Activated CD4-positive, alpha-beta T cell treated with anti-CD3 and anti-CD28 coated beads, Interleukin-10, Interleukin-2, amounts not matched to agents 100 ng/mL and 50 ng/mL, durations not matched to agents 16 hours and 8 hours (primary cell): ENCODE measurements at regions not wholly inside any gene's neighbourhood (a gene's known extent, or its start where the extent isn't known, plus 50 kb on each side); places are given as distances from the start of the nearest gene placed in this dataset.

ENCODE experiments used
- DNase-seq: peaks from one replicate; pipeline ENCODE4 v3.0.0-alpha.2; 2020

- no peak for DNase-seq
Observed at GRCh38 chr1:163821679-163822078, 499.9 kb downstream of the NUF2 start.

- no peak for DNase-seq
Observed at GRCh38 chr1:163823017-163823416, 501.3 kb downstream of the NUF2 start.

DNA sequence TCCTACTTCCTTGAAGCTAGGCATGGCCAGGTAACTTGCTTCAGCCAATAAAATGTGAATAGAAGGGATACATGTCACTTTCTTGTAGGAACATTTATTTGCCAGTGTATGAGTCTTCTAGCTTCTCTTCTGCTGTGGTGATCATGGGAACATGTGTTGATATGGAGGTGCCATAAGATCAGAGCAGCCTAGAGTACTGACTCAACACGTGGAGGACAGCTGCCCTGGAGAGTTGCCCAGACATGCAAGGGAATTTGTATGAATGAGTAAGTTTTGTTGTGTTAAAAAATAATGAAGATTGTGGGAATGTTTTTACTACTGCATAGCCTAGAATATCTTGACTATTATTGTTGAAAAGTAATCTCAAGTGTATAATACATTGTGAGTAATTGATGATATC, 502.3 kb downstream of the NUF2 start:
- no peak for DNase-seq

DNA sequence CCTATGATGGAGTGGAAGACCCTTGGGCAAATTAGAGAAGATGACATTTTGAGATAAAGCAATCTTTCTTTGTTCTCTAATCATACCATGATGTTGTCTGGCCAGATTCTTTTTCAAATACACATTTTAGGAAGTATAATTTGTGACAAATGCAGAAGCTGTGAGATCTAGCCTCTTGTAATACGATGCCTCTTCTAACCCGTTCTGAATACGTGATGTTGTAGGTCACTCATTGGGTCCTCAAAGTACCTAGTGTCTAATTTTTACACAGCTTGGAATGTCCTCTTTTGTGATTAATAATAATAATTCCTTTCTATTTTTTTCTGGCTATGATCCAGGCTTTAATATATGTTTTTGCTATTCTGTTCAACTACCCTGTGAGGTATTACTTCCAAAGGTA, 502.7 kb downstream of the NUF2 start:
- DNase-seq: no peak

GRCh38 chr1:163826500-163826899, 504.7 kb downstream of the NUF2 start:
- no peak for DNase-seq

DNA sequence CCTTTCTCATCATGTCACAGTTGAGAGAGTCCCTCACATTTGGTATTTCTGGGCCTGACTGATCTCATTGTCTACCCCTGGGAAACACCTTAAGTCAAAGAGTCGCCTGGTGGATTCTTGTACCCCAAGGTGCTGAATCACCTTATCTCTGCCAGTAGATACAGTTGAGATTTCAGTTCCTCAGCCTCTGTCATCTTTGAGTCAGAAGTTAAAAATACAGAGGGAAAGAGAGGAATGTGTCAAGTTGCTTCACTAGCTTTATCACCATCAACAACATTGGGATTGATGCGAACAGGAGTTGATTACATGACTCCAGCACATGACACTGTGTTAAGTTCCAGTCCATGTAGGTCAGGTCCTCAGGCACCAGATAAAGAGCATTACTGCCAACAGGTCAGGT, 513.0 kb downstream of the NUF2 start:
- DNase-seq: no peak

DNA sequence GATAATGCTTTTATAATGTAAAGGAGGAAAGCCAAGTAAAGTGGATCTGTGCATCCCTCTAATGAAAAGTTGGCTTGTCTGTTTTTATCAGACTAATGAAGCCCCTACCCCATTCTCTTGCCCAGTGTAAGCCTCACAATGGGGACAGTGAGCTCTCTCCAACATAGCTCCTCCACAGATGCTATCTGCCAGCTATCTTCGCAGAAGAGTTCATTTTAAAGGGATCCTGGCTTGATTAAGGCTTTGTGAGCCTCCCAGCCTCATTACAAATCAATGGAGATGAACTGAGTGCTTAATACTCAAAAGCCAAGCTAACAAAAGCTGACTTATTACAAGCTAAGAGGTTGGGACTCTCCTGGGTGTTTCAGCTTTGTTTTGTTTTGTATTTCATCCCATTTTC, 514.7 kb downstream of the NUF2 start:
- no peak for DNase-seq

DNA sequence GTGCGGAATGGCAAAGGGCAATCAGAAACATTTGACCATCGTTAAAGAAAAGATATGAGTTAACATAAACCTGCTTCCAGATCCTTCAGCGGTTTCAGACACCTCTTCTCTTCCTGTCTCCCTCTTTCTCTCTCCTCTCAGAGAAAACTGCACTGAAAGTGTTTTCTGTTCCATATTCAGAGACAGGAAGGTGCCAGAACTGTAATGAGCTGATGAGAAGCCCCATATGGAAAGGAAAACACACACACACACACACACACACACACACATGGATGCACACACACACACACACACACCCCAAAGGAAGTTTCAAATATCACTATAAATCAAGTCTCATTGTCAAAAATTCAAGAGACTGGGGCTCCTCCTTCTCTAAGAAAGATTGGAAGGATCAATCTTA, 515.5 kb downstream of the NUF2 start:
- DNase-seq: no peak

DNA sequence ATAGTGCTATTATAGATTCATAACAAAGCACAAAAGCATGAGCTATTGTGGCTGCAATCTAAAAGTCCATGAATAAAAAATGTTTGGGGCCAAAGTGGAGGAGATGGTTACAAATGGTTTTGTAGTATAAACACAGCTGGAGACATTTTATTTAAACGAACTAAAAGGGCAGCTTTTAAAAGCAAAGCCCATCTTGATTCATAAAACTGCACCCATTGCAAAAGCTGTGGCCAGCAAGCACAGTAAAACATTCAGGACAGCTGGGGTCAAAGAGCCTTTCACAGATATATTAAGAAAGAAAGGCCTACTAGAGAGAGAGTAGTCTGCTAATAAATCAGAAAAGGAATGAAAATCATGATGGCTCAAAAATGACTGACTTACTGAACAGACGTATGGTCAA, 520.8 kb downstream of the NUF2 start:
- DNase-seq: no peak

DNA sequence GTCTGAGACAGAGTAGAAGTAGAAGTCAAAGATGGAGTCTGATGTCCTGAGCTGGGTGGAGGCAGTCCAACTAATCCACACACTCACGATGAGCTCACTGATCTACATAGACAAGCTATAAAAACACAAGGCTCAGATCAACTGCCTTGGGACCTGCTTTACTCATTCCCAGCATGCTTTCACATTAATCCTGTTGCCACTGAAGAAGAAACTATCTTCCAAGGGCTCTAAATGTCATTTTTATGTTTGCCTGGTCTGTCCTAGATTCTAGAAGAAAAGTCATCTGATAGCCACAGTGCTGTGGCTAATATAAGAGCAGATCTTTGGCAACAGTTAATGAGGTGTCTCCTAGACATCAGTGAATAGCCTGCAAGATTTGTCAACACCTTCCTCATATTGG, 522.7 kb downstream of the NUF2 start:
- no peak for DNase-seq

GRCh38 chr1:163845279-163845678, 523.5 kb downstream of the NUF2 start:
- DNase-seq: no peak

GRCh38 chr1:163863731-163864130, 542.0 kb downstream of the NUF2 start:
- no peak for DNase-seq

DNA sequence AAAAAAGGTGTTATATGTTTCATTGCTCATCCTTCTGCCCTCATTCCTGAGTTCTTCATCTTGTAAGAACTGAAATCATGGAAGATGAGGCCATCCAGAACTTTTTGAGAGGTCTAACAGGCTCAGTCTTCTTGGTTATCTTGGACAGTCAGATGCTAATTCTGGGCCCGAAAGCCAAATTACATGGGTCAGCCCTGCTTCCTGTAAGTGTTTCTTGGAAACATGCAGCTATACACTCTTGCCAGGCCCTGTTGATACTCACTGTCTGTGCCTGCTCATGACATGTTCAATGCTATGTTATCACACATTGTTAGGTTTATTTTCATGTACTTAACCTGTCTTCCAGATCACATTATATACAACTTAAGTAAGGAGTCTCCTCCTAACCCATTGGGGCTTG, 542.5 kb downstream of the NUF2 start:
- DNase-seq: no peak

GRCh38 chr1:163866564-163866963, 544.8 kb downstream of the NUF2 start:
- DNase-seq: no peak

GRCh38 chr1:163870666-163871065, 548.9 kb downstream of the NUF2 start:
- DNase-seq: no peak

- DNase-seq: no peak
Observed at GRCh38 chr1:163872067-163872466, 550.3 kb downstream of the NUF2 start.

GRCh38 chr1:163874070-163874469, 552.3 kb downstream of the NUF2 start:
- DNase-seq: no peak

DNA sequence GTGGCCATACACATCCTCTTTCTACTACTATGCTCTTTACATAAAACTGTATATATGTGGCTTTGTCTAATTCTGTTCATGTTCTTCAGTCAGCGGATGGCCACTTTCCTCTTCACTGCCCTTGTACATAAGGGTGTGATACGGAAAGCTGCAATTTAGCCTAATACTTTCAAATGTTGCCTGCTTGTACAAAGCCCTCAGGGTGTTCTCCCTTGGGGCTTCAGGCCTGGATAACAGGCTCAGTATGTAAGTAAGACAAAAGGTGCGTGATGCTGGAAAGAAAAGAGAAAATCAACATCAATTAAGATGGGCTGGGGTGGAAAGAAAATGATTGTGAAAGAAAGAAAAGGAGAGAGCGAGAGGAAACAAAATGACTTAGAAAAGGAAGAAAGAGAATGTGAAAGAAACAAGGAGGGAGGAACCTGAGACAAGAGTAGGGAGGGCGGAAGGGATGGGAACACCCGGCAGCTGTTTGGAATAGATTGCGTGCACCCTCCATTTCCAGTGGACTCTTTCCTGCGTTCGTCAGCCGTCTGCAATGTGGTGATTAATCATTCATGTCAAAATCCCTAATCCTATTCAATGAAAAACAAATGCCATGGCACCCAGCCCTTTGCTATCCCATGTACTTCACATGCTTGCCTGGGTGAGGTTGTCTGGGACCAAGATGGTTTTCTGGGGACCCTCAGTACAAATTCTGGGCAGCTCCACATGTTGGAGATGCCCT, 553.6 kb downstream of the NUF2 start:
- no peak for DNase-seq

DNA sequence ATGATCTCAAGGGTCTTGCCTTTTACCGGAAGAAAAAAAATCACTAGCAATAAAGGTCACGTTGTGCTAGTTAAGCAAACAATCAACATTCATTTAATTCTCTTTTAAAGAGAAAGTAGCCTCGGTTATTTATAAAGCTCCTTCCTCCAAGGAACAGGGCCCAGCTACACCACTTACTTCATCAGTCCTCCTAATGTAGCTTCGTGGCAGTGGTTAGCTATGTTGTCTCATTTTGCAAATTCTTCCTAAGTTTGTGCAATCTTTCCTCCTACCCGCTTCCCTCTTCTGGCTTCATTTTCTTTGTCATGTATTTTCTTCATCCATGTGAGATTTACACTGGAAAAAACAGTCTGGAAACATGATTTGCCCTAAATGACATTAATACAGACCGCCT, 554.2 kb downstream of the NUF2 start:
- DNase-seq: no peak

GRCh38 chr1:163876546-163876945, 554.8 kb downstream of the NUF2 start:
- no peak for DNase-seq

DNA sequence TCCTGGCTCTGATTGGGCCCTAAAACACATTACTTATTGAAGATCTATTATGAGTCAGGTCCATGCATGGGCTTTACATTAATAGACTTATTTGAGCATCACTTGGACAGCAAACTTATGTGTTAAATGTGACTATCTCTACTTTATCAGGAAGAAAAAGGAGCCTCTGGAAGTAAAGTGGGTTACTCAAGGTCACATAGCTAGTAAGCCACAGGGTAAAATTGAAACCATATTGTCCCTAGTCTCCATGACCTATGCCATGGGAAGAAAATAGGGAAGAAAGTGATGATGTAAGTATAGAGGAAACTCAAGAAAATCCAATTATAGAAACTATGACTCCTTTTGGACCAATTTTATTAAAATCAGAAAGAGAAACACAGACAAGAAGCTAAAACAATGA, 555.3 kb downstream of the NUF2 start:
- DNase-seq: no peak

- DNase-seq: no peak
Observed at GRCh38 chr1:163885510-163885909, 563.8 kb downstream of the NUF2 start.

DNA sequence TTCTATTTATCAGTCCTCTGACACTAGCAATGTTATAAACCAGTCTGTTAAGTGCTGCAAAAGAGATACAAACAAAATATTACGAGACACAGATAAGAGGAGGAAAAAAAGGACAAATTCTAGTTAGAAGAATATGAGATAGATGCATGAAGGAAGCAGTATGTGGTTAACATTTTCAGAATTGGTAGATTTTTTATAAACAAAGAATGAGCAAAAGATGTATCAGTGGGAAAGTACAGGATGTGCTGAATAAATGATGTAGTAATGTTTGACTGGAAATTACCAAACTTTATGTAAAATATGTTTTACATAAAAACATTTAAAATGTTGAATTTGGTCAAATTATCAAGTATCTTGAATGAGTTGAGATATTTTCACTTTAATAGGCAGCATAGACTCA, 574.2 kb downstream of the NUF2 start:
- DNase-seq: no peak

- DNase-seq: no peak
Observed at GRCh38 chr1:163897412-163898155, 575.8 kb downstream of the NUF2 start.

- DNase-seq: no peak
Observed at GRCh38 chr1:163906283-163906682, 584.5 kb downstream of the NUF2 start.
